Tibial nerve (tissue), 4 donors: ENCODE measurements at regions not wholly inside any gene's neighbourhood (a gene's known extent, or its start where the extent isn't known, plus 50 kb on each side); places are given as distances from the start of the nearest gene placed in this dataset.

Experiments used
- EP300 ChIP-seq, 2 donors: sonication (generic); formaldehyde crosslinking; IDR thresholded peaks; one replicate each; pipeline ENCODE4 v1.6.1; 2017; ENCODE audit warnings: antibody characterized with exemption in 2 of 2, mild to moderate bottlenecking in 1 of 2
- POLR2A ChIP-seq, 2 donors: fragments of 450-650 bp; IDR thresholded peaks; one replicate each; pipeline ENCODE4 v1.6.1; 2017; ENCODE audit warnings: antibody characterized with exemption in 2 of 2, mild to moderate bottlenecking in 2 of 2, moderate library complexity in 2 of 2
- TF ChIP-seq, protein P1 (sequence below), 5 experiments: fragments of 200-600 bp in 3 of 5; fragments of 450-650 bp in 2 of 5; sonication (generic) in 3 of 5; IDR thresholded peaks; one replicate each; pipeline ENCODE4 v1.5.1; 2016 to 2019; ENCODE audit warnings: antibody characterized with exemption in 5 of 5, mild to moderate bottlenecking in 3 of 5, moderate library complexity in 2 of 5

DNA sequence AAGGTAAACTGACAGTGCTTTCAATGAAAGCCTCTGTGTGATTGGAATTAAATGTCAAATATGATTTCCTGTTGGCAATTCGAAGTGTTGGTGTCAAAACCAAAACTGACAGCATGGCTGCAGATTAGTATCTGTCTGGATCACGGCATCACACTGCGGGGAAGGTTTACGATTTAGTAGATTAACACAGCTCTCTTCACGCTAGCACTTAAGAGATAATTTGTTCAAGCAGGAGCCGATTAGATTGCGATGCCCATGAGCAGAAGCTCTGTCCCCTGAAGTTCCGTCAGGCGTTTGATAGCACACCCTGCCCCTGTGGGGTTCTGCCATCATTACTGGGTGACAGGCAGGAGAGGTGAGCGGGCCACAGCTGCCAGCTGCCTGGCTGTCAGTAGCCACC lies 279.5 kb upstream of the AUTS2 start:
- TF ChIP-seq POLR2A (IDR thresholded peaks at IDR 0.05) (no peak), EP300 (IDR thresholded peaks at IDR 0.05) (no peak)
- TF ChIP-seq, protein P1, sequence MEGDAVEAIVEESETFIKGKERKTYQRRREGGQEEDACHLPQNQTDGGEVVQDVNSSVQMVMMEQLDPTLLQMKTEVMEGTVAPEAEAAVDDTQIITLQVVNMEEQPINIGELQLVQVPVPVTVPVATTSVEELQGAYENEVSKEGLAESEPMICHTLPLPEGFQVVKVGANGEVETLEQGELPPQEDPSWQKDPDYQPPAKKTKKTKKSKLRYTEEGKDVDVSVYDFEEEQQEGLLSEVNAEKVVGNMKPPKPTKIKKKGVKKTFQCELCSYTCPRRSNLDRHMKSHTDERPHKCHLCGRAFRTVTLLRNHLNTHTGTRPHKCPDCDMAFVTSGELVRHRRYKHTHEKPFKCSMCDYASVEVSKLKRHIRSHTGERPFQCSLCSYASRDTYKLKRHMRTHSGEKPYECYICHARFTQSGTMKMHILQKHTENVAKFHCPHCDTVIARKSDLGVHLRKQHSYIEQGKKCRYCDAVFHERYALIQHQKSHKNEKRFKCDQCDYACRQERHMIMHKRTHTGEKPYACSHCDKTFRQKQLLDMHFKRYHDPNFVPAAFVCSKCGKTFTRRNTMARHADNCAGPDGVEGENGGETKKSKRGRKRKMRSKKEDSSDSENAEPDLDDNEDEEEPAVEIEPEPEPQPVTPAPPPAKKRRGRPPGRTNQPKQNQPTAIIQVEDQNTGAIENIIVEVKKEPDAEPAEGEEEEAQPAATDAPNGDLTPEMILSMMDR (IDR thresholded peaks at IDR 0.05), result no peak
